Stomach (tissue), 4 donors: ENCODE measurements at regions not wholly inside any gene's neighbourhood (a gene's known extent, or its start where the extent isn't known, plus 50 kb on each side); places are given as distances from the start of the nearest gene placed in this dataset.

ENCODE experiments used
- CTCF ChIP-seq, 7 experiments: fragments of 450-650 bp in 4 of 7; fragments of 200-600 bp in 3 of 7; sonication (generic) in 3 of 7; IDR thresholded peaks; one replicate each; pipeline ENCODE4 v1.5.1; 2016 to 2019; ENCODE audit warnings: antibody characterized with exemption in 7 of 7, control low read depth in 2 of 7, mild to moderate bottlenecking in 1 of 7
- EP300 ChIP-seq: sonication (generic); formaldehyde crosslinking; IDR thresholded peaks from one replicate; pipeline ENCODE4 v1.6.1; 2017; ENCODE audit warnings: antibody characterized with exemption
- POLR2A ChIP-seq, 4 donors: fragments of 450-650 bp; IDR thresholded peaks; one replicate each; pipeline ENCODE4 v1.6.1; 2016; ENCODE audit warnings: antibody characterized with exemption in 4 of 4, control low read depth in 2 of 4, mild to moderate bottlenecking in 1 of 4, moderate library complexity in 1 of 4
- POLR2AphosphoS5 ChIP-seq, 3 donors: sonication (generic); formaldehyde crosslinking; IDR thresholded peaks; one replicate each; pipeline ENCODE4 v1.6.1; 2016; ENCODE audit warnings: antibody characterized with exemption in 3 of 3

GRCh38 chr5:82354543-82354942 lies 76.4 kb upstream of the RPS23 start:
- TF ChIP-seq POLR2A (IDR thresholded peaks at IDR 0.05): no peak
- TF ChIP-seq CTCF (IDR thresholded peaks at IDR 0.05): no peak
- no peak for TF ChIP-seq EP300
- TF ChIP-seq POLR2AphosphoS5 (IDR thresholded peaks at IDR 0.05): no peak
